Neural progenitor cell (in vitro differentiated cells): ENCODE measurements at regions not wholly inside any gene's neighbourhood (a gene's known extent, or its start where the extent isn't known, plus 50 kb on each side); places are given as distances from the start of the nearest gene placed in this dataset.

Source experiments
- DNase-seq: peaks from one replicate; pipeline ENCODE4 v3.0.0-alpha.2; 2016; ENCODE audit warnings: low spot score
- H2AFZ ChIP-seq: fragments of 200-600 bp; sonication (generic); replicated peaks from 2 replicates; pipeline ENCODE4 v1.6.1; 2016; ENCODE audit warnings: antibody characterized with exemption
- H3F3A ChIP-seq: fragments of 200-600 bp; sonication (generic); 2 replicates; pipeline ENCODE4 v1.6.1; 2016; ENCODE audit warnings: antibody characterized with exemption, low read depth
- H3K27ac ChIP-seq: fragments of 200-600 bp; sonication (generic); 2 replicates; pipeline ENCODE4 v1.5.1; 2016; ENCODE audit warnings: mild to moderate bottlenecking
- H3K27me3 ChIP-seq: fragments of 200-600 bp; sonication (generic); 2 replicates; pipeline ENCODE4 v1.6.1; 2016; ENCODE audit warnings: mild to moderate bottlenecking, moderate library complexity
- H3K36me3 ChIP-seq: fragments of 200-600 bp; sonication (generic); 2 replicates; pipeline ENCODE4 v1.5.1; 2016
- H3K4me1 ChIP-seq: fragments of 200-600 bp; sonication (generic); 2 replicates; pipeline ENCODE4 v1.6.1; 2016; ENCODE audit warnings: mixed run types
- H3K4me2 ChIP-seq: fragments of 200-600 bp; sonication (generic); 2 replicates; pipeline ENCODE4 v1.6.1; 2016
- H3K4me3 ChIP-seq: fragments of 200-600 bp; sonication (generic); 2 replicates; pipeline ENCODE4 v1.5.1; 2016
- H3K79me2 ChIP-seq: fragments of 200-600 bp; sonication (generic); 2 replicates; pipeline ENCODE4 v1.6.1; 2016; ENCODE audit warnings: low read depth
- H3K9ac ChIP-seq: fragments of 200-600 bp; sonication (generic); 2 replicates; pipeline ENCODE4 v1.6.1; 2016
- H3K9me3 ChIP-seq: fragments of 200-600 bp; sonication (generic); 2 replicates; pipeline ENCODE4 v1.5.1; 2016; ENCODE audit warnings: low read depth
- H4K20me1 ChIP-seq: fragments of 200-600 bp; sonication (generic); 2 replicates; pipeline ENCODE4 v1.6.1; 2016; ENCODE audit warnings: low read depth
- H3K27ac Mint-ChIP-seq: 3 replicates; pipeline ENCODE4 v1.8.0; 2021; ENCODE audit warnings: mixed read lengths
- H3K27me3 Mint-ChIP-seq: 2 replicates; pipeline ENCODE4 v1.8.0; 2022; ENCODE audit warnings: low read depth, mild to moderate bottlenecking, inconsistent platforms, moderate library complexity, mixed read lengths; ENCODE audit not compliant: insufficient read depth
- H3K36me3 Mint-ChIP-seq: 3 replicates; pipeline ENCODE4 v1.8.0; 2021; ENCODE audit warnings: mixed read lengths
- H3K4me1 Mint-ChIP-seq: 3 replicates; pipeline ENCODE4 v1.8.0; 2021; ENCODE audit warnings: mixed read lengths
- H3K4me3 Mint-ChIP-seq: 3 replicates; pipeline ENCODE4 v1.8.0; 2021; ENCODE audit warnings: mild to moderate bottlenecking, moderate library complexity, mixed read lengths
- H3K9me3 Mint-ChIP-seq: 3 replicates; pipeline ENCODE4 v1.8.0; 2020; ENCODE audit warnings: mixed read lengths
- EZH2 ChIP-seq: fragments of 200-600 bp; sonication (generic); IDR thresholded peaks from 2 replicates; pipeline ENCODE4 v1.6.1; 2017; ENCODE audit warnings: antibody characterized with exemption, mild to moderate bottlenecking, moderate library complexity
- EZH2phosphoT487 ChIP-seq: fragments of 200-600 bp; sonication (generic); IDR thresholded peaks from 2 replicates; pipeline ENCODE4 v1.6.1; 2017; ENCODE audit warnings: antibody characterized with exemption
- TF ChIP-seq, protein P1 (sequence below): fragments of 200-600 bp; sonication (generic); IDR thresholded peaks from 2 replicates; pipeline ENCODE4 v1.5.1; 2017; ENCODE audit warnings: antibody characterized with exemption, mild to moderate bottlenecking

DNA sequence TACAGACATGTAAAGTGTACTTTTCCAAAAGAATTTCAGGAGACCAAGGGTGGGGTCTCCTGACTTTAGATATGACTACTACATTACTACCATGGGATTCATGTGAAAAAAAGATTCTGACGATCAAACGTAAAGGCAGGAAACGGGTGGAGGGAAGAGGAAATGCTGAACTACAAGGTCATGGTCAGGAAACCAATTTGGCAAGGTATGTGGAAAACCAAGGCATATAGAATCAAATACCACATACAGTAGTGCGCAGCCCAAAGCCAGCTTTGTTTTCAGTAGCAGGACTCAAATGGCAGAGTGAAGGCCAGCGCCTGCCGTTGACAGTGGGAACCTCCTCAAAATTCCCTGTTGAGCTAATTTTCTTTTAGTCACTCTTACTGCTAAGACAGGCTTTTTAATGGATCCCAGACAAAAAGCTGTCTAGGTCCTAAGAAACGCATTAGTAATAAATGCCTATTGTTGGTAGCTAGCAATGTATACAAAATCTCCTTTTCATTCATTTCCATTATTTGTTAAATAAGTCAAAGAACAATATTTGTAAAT is 57.6 kb upstream of the SERTAD2 start:
- no peak overlapping the region for H3K27ac ChIP-seq
- no peak overlapping the region for H2AFZ ChIP-seq
- H3K4me3 ChIP-seq, result no peak overlapping the region
- TF ChIP-seq EZH2phosphoT487 (no peak), EZH2 (no peak)
- TF ChIP-seq, protein P1, sequence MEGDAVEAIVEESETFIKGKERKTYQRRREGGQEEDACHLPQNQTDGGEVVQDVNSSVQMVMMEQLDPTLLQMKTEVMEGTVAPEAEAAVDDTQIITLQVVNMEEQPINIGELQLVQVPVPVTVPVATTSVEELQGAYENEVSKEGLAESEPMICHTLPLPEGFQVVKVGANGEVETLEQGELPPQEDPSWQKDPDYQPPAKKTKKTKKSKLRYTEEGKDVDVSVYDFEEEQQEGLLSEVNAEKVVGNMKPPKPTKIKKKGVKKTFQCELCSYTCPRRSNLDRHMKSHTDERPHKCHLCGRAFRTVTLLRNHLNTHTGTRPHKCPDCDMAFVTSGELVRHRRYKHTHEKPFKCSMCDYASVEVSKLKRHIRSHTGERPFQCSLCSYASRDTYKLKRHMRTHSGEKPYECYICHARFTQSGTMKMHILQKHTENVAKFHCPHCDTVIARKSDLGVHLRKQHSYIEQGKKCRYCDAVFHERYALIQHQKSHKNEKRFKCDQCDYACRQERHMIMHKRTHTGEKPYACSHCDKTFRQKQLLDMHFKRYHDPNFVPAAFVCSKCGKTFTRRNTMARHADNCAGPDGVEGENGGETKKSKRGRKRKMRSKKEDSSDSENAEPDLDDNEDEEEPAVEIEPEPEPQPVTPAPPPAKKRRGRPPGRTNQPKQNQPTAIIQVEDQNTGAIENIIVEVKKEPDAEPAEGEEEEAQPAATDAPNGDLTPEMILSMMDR, result no peak
- H3K9ac ChIP-seq, result no peak overlapping the region
- DNase-seq, result no peak
- H3K9me3 ChIP-seq, result no peaks in the 10 kb centered on the region
- H3K9me3 Mint-ChIP-seq, result no peaks in the 10 kb centered on the region
- H3K27me3 ChIP-seq, result no peaks in the 10 kb centered on the region
- no peak overlapping the region for H3K4me3 Mint-ChIP-seq
- no peaks in the 10 kb centered on the region for H3K79me2 ChIP-seq
- H3F3A ChIP-seq, result peaks cover 4% of the 10 kb centered on the region
- no peak overlapping the region for H3K27ac Mint-ChIP-seq
- H3K27me3 Mint-ChIP-seq, result peaks cover 3% of the 10 kb centered on the region
- H3K4me1 ChIP-seq, result peaks cover 4% of the 10 kb centered on the region
- H3K36me3 Mint-ChIP-seq, result no peaks in the 10 kb centered on the region
- no peak overlapping the region for H3K4me2 ChIP-seq
- peaks cover 2% of the 10 kb centered on the region for H3K4me1 Mint-ChIP-seq
- H3K36me3 ChIP-seq, result no peaks in the 10 kb centered on the region
- H4K20me1 ChIP-seq, result no peaks in the 10 kb centered on the region

GRCh38 chr2:64713686-64714085 is 60.0 kb upstream of the SERTAD2 start:
- Mint-ChIP-seq H3K4me3 (no peak overlapping the region), H3K9me3 (no peaks in the 10 kb centered on the region), H3K36me3 (no peaks in the 10 kb centered on the region), H3K27me3 (peaks cover 3% of the 10 kb centered on the region), H3K4me1 (peaks cover 12% of the 10 kb centered on the region), H3K27ac (no peak overlapping the region)
- Histone ChIP-seq H3K9me3 (no peaks in the 10 kb centered on the region), H3K9ac (no peak overlapping the region), H3K27ac (no peak overlapping the region), H3K79me2 (no peaks in the 10 kb centered on the region), H4K20me1 (no peaks in the 10 kb centered on the region), H3K4me1 (peaks cover 6% of the 10 kb centered on the region), H3F3A (peaks cover 4% of the 10 kb centered on the region), H2AFZ (no peak overlapping the region), H3K4me3 (no peak overlapping the region), H3K4me2 (no peak overlapping the region), H3K27me3 (no peaks in the 10 kb centered on the region), H3K36me3 (no peaks in the 10 kb centered on the region)
- DNase-seq, result no peak
- TF ChIP-seq, protein P1, result no peak
- TF ChIP-seq EZH2 (no peak), EZH2phosphoT487 (no peak)

DNA sequence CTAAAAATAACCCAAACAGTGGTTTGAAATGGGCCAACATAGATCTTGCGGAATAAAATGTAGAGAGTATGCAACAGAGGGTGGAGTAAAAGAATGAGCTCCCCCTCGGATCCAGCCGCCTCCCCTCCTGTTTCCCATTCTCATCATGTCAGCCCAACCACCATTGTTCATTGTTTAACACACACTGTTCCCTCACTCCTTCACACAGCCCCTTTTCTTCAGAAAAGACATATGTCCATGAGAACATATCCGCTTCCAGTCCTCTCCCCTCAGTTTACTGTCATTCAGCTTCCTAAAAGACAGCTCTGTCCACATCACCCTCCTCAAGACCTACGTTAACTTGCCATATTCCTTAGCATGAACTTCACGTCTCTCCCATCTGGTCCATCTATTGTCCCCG is 62.9 kb upstream of the SERTAD2 start:
- no peaks in the 10 kb centered on the region for H3K36me3 Mint-ChIP-seq
- H3K4me3 ChIP-seq, result no peak overlapping the region
- peaks cover 3% of the 10 kb centered on the region for H3K27me3 Mint-ChIP-seq
- H4K20me1 ChIP-seq, result no peaks in the 10 kb centered on the region
- H3K27ac Mint-ChIP-seq, result no peak overlapping the region
- no peaks in the 10 kb centered on the region for H3K36me3 ChIP-seq
- H3K4me1 ChIP-seq, result peaks cover 16% of the 10 kb centered on the region
- no peaks in the 10 kb centered on the region for H3K9me3 Mint-ChIP-seq
- no peaks in the 10 kb centered on the region for H3K27me3 ChIP-seq
- no peak overlapping the region for H3K9ac ChIP-seq
- no peak overlapping the region for H3K27ac ChIP-seq
- H2AFZ ChIP-seq, result no peak overlapping the region
- no peak overlapping the region for H3K4me3 Mint-ChIP-seq
- H3F3A ChIP-seq, result peaks cover 4% of the 10 kb centered on the region
- no peaks in the 10 kb centered on the region for H3K79me2 ChIP-seq
- H3K9me3 ChIP-seq, result no peaks in the 10 kb centered on the region
- DNase-seq, result no peak
- no peak for TF ChIP-seq EZH2phosphoT487
- TF ChIP-seq EZH2, result no peak
- TF ChIP-seq, protein P1, result no peak
- H3K4me1 Mint-ChIP-seq, result peaks cover 20% of the 10 kb centered on the region
- no peak overlapping the region for H3K4me2 ChIP-seq
